H1 (cell line): ENCODE measurements at regions not wholly inside any gene's neighbourhood (a gene's known extent, or its start where the extent isn't known, plus 50 kb on each side); places are given as distances from the start of the nearest gene placed in this dataset.

Experiments used
- CHD2 ChIP-seq: IDR thresholded peaks from 2 replicates; pipeline ENCODE4 v1.6.1; 2012; ENCODE audit warnings: low read length, improper control_type of control experiment
- CHD7 ChIP-seq: fragments of 300-600 bp; sonication (generic); IDR thresholded peaks from 2 replicates; pipeline ENCODE4 v1.7.1; 2012; ENCODE audit warnings: low read length, moderate library complexity, mild to moderate bottlenecking, inconsistent platforms; ENCODE audit not compliant: insufficient replicate concordance
- CTBP2 ChIP-seq: IDR thresholded peaks from 2 replicates; pipeline ENCODE4 v1.7.0; 2011; ENCODE audit warnings: borderline replicate concordance, mild to moderate bottlenecking, moderate library complexity, mixed read lengths, low read length; ENCODE audit not compliant: insufficient read depth, insufficient read length
- FOSL1 ChIP-seq: IDR thresholded peaks from 2 replicates; pipeline ENCODE4 v1.6.1; 2011; ENCODE audit warnings: mild to moderate bottlenecking, low read depth, low read length, moderate library complexity; ENCODE audit not compliant: insufficient read depth
- JUND ChIP-seq: IDR thresholded peaks from 2 replicates; pipeline ENCODE4 v1.6.1; 2011; ENCODE audit warnings: mild to moderate bottlenecking, improper control_type of control experiment, low read length
- SP4 ChIP-seq: IDR thresholded peaks from 2 replicates; pipeline ENCODE4 v1.6.1; 2012; ENCODE audit warnings: low read length, inconsistent platforms
- TAF1 ChIP-seq: IDR thresholded peaks from 2 replicates; pipeline ENCODE4 v1.6.1; 2011; ENCODE audit warnings: mild to moderate bottlenecking, low read depth, low read length
- TCF12 ChIP-seq: IDR thresholded peaks from 2 replicates; pipeline ENCODE4 v1.6.1; 2011; ENCODE audit warnings: low read depth, mild to moderate bottlenecking, low read length

GRCh38 chr2:219772103-219772635 is 144.7 kb downstream of the SLC4A3 start (continued):
- TF ChIP-seq CHD7 (no peak), TAF1 (no peak), SP4 (no peak), TCF12 (no peak), FOSL1 (no peak), JUND (no peak), CHD2 (no peak), CTBP2 (no peak)
- TF ChIP-seq, all 59 proteins: peak for 0
